ENCODE measurements at regions not wholly inside any gene's neighbourhood (a gene's known extent, or its start where the extent isn't known, plus 50 kb on each side); places are given as distances from the start of the nearest gene placed in this dataset.

- TF ChIP-seq CTCF (conservative IDR thresholded peaks at IDR 0.05), result no peak
- no peak for TF ChIP-seq ZFX (IDR thresholded peaks at IDR 0.05)
These were observed 93.9 kb upstream of the AGAP1 start for GRCh38 chr2:235399895-235400294.
